K562 (cell line): ENCODE measurements at regions not wholly inside any gene's neighbourhood (a gene's known extent, or its start where the extent isn't known, plus 50 kb on each side); places are given as distances from the start of the nearest gene placed in this dataset.

ENCODE experiments used
- CHD7 ChIP-seq: fragments of 200-600 bp; sonication (generic); IDR thresholded peaks from one replicate; pipeline ENCODE4 v1.6.1; 2012; ENCODE audit warnings: mild to moderate bottlenecking, low read depth, low read length, inconsistent platforms
- FOXA3 ChIP-seq, 2 experiments: fragments of 450-650 bp in 1 of 2; sonication (generic) in 1 of 2; formaldehyde crosslinking; IDR thresholded peaks in 1 of 2; conservative IDR thresholded peaks in 1 of 2; 2 replicates each; pipeline versions ENCODE4 v1.4.0 to v1.8.0; 2020 to 2022; ENCODE audit warnings: mild to moderate bottlenecking in 2 of 2, missing genetic modification reagents in 1 of 2
- HNRNPUL1 ChIP-seq: fragments of 200-400 bp; formaldehyde crosslinking; IDR thresholded peaks from 2 replicates; pipeline ENCODE4 v1.6.1; 2017; ENCODE audit warnings: low read length
- PPARD ChIP-seq: fragments of 250-450 bp; sonication (Bioruptor Pico); IDR thresholded peaks from 2 replicates; pipeline ENCODE4 v1.8.0; 2022; ENCODE audit warnings: inconsistent platforms, mild to moderate bottlenecking, moderate library complexity
- REST ChIP-seq, 2 experiments: fragments of 450-650 bp; formaldehyde crosslinking in 1 of 2; IDR thresholded peaks; 2 replicates each; pipeline versions ENCODE4 v1.4.0 to v1.6.1; 2014 to 2020; ENCODE audit warnings: mild to moderate bottlenecking in 2 of 2, borderline replicate concordance in 1 of 2, low read depth in 1 of 2
- SIN3B ChIP-seq: fragments of 450-650 bp; IDR thresholded peaks from 2 replicates; pipeline ENCODE4 v1.6.1; 2017; ENCODE audit warnings: low read depth, mild to moderate bottlenecking, moderate library complexity
- ZNF24 ChIP-seq: fragments of 450-650 bp; IDR thresholded peaks from 2 replicates; pipeline ENCODE4 v1.6.1; 2016

- TF ChIP-seq CHD7 = no peak
- TF ChIP-seq FOXA3 (CRISPR knock-in tag; conservative IDR thresholded peaks at IDR 0.05 in 1 of 2, IDR thresholded peaks at IDR 0.05 in 1 of 2) = no peak
- no peak for TF ChIP-seq ZNF24
- no peak for TF ChIP-seq PPARD (CRISPR knock-in tag)
- no peak for TF ChIP-seq HNRNPUL1
- no peak for TF ChIP-seq REST (IDR thresholded peaks at IDR 0.05; ENCODE audit: borderline replicate concordance)
- TF ChIP-seq REST (CRISPR knock-in tag; IDR thresholded peaks at IDR 0.05; ENCODE audit: low read depth) = no peak
- TF ChIP-seq SIN3B = no peak
Measured at GRCh38 chr12:124622331-124622730, 54.9 kb upstream of the NCOR2 start (continued).
